ENCODE measurements at regions not wholly inside any gene's neighbourhood (a gene's known extent, or its start where the extent isn't known, plus 50 kb on each side); places are given as distances from the start of the nearest gene placed in this dataset.

- TF ChIP-seq CTCF (IDR thresholded peaks at IDR 0.05), result no peak
- no peak for TF ChIP-seq POLR2AphosphoS5 (IDR thresholded peaks at IDR 0.05)
These were observed 71.4 kb upstream of the PJA1 start for GRCh38 chrX:69236641-69237040.

Data from gastroesophageal sphincter (tissue), 3 donors.